Breast epithelium (tissue), 3 donors: ENCODE measurements at regions not wholly inside any gene's neighbourhood (a gene's known extent, or its start where the extent isn't known, plus 50 kb on each side); places are given as distances from the start of the nearest gene placed in this dataset.

ENCODE experiments used
- POLR2A ChIP-seq: fragments of 450-650 bp; IDR thresholded peaks from one replicate; pipeline ENCODE4 v1.6.1; 2016; ENCODE audit warnings: antibody characterized with exemption, mild to moderate bottlenecking, moderate library complexity
- TF ChIP-seq, protein P1 (sequence below), 3 donors: fragments of 450-650 bp; IDR thresholded peaks; one replicate each; pipeline ENCODE4 v1.5.1; 2016 to 2017; ENCODE audit warnings: antibody characterized with exemption in 3 of 3, mild to moderate bottlenecking in 3 of 3, moderate library complexity in 3 of 3

DNA sequence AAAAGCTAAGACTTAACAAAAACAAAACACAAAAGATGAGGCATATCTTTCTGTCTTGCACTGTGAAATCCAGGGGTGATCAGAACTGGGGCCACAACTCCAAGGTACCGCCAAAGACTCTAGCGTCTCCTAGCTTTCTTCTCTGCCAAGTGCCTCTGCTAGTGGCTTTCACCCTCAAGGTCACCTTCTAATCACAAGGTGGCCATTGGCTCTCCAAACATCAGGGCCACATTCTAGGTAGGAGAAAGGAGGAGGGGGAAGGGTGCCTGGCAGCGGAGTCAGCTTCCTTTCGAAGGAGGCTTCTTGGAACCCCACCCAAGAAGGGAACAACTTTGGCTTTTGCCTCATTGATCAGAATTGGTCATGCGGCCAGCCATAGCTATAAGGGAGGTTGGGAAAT is 168.8 kb upstream of the SMAD3 start:
- TF ChIP-seq, protein P1, sequence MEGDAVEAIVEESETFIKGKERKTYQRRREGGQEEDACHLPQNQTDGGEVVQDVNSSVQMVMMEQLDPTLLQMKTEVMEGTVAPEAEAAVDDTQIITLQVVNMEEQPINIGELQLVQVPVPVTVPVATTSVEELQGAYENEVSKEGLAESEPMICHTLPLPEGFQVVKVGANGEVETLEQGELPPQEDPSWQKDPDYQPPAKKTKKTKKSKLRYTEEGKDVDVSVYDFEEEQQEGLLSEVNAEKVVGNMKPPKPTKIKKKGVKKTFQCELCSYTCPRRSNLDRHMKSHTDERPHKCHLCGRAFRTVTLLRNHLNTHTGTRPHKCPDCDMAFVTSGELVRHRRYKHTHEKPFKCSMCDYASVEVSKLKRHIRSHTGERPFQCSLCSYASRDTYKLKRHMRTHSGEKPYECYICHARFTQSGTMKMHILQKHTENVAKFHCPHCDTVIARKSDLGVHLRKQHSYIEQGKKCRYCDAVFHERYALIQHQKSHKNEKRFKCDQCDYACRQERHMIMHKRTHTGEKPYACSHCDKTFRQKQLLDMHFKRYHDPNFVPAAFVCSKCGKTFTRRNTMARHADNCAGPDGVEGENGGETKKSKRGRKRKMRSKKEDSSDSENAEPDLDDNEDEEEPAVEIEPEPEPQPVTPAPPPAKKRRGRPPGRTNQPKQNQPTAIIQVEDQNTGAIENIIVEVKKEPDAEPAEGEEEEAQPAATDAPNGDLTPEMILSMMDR (IDR thresholded peaks at IDR 0.05), result no peak
- no peak for TF ChIP-seq POLR2A
